ENCODE measurements at regions not wholly inside any gene's neighbourhood (a gene's known extent, or its start where the extent isn't known, plus 50 kb on each side); places are given as distances from the start of the nearest gene placed in this dataset.
"Not testable (repeated sequence)": the region's sequence is repeated elsewhere in the genome, so short reads cannot be mapped to it uniquely, and the experiment has no call there.

DNA sequence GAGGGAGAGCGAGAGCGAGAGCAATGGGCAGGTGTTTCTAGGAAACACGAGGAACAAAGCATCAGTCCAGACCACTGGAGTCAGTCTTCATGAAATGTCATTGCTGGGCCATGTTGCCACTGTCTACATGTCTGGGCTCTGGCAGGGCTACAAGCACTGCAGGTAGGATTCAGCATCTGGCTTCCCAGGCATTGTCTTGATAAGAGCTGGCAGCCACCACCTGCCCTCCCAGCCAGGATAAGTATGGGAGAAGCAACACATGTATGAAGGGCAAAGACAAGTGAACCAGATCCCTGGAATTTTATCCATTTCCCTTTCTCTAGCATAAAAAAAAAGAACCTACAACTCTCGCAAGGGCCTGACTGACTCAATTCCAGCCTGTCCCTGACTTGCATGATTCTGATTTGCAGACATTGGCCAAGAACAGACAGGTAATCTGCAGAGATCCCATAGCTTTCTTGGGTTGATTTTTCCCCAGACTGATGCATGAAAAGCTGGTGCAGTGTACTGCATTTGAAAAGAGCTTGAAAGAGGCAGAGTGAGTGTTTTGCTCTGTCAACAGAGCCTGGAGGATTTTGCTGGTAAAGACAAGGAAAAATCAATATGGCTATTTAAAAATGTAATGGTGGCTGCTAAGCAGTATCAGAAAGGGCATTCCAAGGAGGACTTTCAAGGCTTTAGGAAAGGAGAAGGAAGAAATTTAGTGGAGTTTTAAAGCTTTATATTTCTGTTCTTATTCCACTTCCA is 157.2 kb upstream of the MYRIP start:
- DNase-seq (ENCODE audit: low spot score) (no peak), ATAC-seq (no peak)

DNA sequence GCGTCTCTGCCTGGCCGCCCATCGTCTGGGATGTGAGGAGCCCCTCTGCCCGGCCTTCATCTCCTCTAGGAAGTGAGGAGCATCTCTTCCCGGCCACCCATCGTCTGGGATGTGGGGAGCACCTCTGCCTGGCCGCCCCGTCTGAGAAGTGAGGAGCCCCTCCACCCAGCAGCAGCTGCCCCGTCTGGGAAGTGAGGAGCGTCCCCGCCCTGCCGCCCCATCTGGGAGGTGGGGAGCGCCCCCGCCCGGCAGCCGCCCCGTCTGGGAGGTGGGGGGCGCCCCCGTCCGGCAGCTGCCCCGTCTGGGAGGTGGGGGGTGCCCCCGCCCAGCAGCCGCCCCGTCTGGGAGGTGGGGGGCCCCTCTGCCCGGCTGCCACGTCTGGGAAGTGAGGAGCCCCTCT is 153.7 kb upstream of the MYRIP start:
- not testable (repeated sequence) for ATAC-seq; DNase-seq (ENCODE audit: low spot score)

DNA sequence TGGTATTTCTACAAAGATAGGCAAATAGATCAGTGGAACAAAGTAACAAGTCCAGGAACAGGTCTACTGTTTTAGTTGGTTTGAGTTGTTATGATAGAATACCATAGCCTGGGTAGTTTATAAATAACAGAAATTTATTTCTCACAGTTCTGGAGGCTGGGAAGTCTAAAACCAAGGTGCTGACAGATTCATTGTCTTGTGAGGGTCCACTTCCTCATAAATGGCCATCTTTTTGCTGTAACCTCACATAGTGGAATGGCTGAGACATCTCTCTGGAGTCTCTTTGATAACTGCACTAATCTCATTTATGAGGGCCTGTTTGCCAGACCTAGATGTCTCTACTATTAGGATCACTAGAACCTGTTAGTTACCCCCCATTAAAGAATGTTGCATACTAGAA is 152.3 kb upstream of the MYRIP start:
- ATAC-seq (no peak), DNase-seq (ENCODE audit: low spot score) (no peak)

DNA sequence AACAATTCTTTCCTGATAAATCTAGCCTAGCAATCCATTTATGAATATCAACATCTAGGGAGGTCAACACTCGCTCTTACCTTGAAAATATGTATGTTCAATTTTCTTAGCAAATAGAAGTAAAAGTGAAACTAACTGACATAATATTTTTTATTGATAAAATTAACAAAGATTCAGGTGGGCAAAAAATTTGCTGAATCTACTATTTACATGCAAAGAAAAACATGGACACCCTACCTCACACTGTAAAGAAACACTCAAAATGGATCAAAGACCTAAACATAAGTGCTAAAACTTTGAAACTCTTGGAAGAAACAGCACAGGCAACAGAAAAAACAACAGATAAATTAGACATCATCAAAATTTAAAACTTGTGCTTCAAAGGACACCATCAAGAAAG is 151.6 kb upstream of the MYRIP start:
- DNase-seq (ENCODE audit: low spot score) (no peak), ATAC-seq (no peak)

DNA sequence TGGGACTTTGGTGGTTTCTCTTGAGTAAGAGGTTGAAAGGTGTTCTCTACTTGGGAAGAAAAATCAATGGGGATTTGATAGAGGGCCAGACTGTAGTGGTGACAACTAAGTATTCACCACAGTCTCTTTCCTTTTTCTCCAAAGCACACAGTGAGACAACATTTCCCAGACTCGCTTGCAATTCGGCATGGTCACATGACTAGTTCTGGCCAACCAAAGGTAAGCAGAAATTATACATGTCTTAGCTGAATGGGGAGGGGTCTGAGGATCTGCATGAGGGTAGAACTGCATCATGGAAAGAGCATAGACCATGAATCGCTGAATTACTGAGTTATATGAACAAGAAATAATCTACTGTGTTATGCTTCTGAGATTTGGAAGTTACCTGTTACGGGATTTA is 144.5 kb upstream of the MYRIP start:
- ATAC-seq (no peak), DNase-seq (ENCODE audit: low spot score) (no peak)

DNA sequence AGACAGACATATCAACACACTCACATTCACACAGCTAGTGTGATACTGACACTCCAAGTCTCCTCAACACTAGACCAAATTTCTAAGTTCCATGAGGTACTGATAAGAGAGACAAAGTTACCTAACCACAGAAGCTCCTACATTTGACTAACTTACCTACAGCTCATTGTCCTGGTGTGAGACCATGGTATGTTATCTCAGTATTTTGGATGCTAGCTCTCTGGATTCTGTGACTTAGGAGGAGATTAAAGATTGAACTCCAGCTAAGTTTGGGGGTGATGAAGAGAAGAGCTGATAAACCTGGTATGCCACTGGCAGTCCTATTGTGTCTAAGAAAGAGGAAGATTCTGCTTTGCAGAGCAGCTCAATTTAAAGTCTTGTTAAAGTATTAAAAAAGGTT is 144.0 kb upstream of the MYRIP start:
- DNase-seq (ENCODE audit: low spot score) (no peak), ATAC-seq (no peak)

DNA sequence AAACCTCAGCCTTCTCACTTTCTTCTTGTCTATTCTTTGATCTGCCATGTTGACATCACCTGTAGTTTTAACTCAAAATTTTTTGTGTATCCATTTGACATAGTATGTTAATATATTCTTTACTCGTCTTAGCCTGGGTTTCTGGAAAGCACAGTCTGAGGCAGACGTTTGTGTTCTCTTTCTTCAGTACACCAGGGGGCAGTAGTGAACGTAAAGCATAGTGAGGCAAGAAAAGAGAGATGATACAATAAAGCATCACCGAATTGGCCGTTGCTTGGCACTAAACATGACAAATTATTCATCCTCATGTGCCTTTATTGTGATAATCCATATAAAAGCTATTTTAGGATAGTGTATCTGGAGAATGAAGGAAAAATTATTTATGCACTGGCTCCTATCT is 141.0 kb upstream of the MYRIP start:
- peak; percentile 84 for ATAC-seq
- DNase-seq (ENCODE audit: low spot score), result no peak

DNA sequence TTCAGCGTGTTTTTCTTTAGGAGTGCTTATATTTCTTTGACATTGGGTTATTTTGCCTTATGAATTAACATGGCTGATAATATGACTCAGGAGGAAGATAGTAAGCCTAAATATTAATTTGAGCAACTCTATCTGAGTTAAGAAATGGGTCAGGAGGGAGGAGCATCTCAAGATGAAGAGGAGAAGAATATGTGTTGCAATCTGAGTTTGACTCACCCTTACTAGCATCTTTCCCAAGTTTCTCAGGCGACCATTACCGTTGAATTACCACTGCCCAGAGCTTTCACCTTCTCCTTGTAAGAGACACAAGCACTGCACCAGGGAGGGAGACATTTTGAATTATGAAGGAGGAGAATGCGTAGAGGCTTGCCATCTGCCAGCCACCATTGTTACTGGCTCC is 138.3 kb upstream of the MYRIP start:
- no peak for ATAC-seq
- DNase-seq (ENCODE audit: low spot score), result no peak

DNA sequence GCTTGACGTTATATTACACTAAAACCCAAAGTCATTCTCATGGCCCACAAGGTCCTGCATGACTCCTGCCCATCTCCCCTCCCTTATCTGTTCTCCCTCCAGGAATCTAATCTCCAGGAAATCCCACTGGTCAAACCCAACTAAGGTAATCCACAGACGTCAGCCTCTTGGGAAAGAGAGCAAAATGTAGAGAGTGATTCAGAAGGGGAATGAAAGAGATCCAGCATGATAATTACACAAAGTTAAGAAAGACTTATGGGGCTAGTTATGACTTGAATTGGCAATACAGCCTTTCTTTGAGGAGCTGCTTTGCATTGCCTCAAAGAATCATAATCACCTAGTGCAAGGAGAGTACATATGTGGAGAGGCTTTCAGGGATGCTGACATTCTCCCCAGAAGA is 137.8 kb upstream of the MYRIP start:
- no peak for ATAC-seq
- no peak for DNase-seq (ENCODE audit: low spot score)

DNA sequence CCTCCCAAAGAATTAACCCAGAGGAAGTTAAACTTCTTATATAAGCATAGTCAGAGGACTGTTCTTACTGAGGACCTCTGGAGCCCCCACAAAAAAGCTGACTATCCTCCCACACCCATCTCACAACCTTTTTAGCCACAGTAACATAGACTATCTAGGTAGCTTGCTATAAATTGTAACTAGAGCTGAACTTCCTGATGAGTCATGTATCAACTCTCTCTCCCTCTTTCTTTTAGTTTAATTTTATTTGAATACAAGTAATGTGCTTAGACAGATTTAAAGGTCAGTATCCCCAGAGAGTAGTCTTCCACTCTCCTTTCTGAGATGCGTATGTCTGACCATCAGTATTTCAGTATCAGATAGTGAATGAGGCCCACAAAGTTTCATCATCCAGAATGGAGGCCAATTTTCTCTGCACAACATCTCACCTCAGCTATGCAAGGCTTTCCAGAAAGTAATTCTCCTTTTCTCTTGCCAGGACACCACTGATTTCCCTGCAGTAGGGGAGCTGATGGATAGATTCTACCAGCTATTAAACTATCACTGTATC is 104.0 kb upstream of the MYRIP start:
- DNase-seq (ENCODE audit: low spot score), result no peak
- no peak for ATAC-seq

DNA sequence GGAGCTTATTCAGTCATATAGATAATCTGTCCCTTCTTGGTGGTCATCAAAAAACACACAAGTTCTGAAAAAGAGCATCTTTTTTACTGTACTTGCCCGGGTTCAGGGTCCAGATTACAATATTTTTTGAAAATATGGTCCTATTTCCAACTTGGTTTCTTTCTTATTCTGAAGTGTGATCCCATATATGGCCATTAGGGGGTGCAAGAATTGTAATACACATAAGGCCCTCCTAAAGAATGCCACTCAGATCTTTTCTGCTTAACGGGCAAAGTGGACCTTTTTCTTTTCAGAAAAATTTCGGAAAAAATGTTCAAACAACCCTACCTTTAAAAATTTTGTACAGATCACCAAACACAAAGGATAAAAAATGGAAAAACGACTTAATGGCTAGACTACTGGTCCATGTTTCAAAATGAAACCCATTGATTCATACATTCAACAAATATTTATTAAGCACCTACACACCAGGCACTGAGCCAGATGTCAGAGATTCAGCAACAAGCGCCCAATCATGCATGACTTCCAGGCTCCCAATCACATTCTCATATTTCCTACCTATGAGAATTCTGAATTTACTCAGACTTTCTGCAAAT is 102.0 kb upstream of the MYRIP start:
- ATAC-seq, result peak; percentile 91
- DNase-seq (ENCODE audit: low spot score), result no peak

DNA sequence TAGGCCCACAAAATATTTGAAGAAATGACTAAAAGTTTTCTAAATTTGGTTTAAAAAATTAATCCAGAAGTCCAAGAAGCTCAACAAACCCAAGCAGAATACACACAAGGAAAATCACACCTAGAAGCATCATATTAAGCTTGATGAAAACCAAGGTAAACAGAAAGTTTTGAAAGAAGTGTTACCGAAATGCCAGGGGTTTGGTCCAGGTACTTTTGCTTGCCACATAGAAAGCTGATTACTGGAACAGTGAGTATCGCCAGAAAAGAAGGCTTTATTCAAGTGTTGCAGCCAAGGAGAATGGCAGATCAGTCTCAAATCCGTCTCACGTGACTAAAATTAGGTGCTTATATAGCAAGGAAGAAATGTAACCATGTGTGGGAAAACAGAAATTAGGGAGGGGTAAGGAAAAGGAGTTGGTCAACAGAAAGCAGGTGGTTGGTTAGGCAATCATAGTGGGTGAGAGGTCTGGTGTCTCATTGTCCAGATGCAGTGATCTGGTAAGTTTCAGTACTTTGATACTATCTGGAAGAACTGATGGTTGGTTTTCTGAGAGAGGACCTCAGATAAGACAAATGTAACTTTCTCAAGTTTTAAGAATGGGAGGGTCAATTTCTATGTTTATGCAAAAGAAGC is 96.9 kb upstream of the MYRIP start:
- ATAC-seq (peak; percentile 61), DNase-seq (ENCODE audit: low spot score) (no peak)

DNA sequence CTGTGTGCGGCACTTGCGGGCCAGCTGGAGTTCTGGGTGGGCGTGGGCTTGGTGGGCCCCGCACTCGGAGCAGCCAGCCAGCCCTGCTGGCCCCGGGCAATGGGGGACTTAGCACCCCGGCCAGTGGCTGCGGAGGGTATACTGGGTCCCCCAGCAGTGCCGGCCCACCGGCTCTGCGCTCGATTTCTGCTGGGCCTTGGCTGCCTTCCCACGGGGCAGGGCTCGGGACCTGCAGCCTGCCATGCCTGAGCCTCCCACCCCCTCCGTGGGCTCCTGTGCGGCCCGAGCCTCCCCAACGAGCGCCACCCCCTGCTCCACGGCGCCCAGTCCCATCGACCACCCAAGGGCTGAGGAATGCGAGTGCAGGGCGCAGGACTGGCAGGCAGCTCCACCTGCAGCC is 96.1 kb upstream of the MYRIP start:
- DNase-seq (ENCODE audit: low spot score); ATAC-seq: not testable (repeated sequence)

DNA sequence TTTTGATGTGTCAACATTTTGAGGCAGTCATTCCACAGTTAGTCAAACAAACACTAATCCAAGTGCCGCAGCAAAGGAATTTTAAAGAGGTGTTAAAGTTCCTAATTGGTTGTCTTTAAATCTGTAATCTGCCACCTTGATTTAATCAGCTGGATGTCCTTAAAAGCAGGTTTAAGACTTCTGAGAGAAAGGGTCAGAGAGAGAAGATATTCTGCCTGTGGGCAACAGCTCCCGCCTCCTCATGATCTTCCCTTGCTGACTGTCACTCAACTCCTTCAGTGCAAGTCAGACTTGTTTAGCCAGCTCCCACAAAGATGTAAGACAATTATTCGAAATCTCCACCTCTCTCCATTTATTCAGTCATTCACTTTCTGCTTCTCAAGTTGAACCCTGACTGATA is 92.6 kb upstream of the MYRIP start:
- ATAC-seq (no peak), DNase-seq (ENCODE audit: low spot score) (no peak)

DNA sequence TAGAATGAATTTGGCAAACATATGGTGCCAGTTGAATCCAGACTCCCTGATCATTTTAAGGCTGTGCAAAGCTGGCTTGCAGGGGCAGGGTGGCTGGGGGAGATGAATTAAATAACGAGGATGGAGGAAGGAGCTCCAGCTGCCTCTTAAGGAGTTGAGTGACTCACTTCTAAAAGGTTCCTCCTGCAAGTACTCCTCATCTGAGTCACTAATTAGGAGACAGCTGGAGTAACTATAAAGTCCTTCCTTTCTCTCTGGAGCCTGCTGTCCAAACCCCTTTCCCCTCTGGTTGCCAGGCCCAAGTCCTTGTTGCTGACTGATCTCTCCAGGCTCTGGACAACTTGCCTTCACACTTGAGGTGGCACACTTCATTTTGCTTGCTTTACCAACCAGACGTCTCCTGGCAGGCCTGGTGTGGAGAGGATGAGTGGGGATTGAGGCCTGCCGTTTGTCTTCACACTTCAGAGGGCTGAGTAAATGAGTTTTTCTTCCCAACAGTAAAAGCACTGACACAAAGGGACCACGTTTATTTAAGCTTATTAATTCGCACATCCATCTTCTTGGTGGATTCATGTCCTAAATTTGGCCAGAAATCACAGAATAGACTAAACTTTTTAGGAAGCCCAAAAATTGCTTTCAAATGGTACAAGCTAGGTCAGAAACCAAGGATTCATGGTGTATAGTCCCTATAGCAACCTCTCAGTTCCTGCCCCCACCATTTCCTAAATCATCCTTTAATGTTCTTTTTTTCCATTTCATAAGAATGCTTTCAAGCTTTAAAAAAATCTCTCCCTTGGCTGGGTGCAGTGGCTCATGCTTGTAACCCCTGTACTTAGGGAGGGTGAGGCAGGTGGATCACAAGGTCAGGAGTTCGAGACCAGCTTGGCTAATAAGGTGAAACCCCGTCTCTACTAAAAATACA is 90.5 kb upstream of the MYRIP start:
- no peak for ATAC-seq

DNA sequence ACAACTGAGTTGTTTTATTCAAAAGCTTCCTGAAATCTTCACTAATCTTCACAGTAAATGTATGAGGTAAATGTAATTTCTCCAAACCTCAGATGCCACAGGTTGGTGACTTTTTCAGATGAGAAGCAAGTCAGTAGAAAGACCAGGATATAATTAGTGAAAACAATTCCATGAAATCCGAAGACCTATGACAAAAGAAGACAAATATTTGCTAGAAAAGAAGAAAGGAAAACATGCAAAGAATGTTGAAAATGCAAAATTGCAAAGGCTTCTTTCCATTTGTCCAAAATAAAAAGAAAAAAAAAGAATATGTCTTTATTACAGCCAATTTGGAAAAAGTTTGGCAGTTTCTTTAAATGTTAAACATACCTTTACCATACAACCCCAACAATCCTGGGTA is 88.3 kb upstream of the MYRIP start:
- DNase-seq (ENCODE audit: low spot score) (no peak), ATAC-seq (no peak)

More for the DNA sequence above, 90.5 kb upstream of the MYRIP start:
- no peak for DNase-seq (ENCODE audit: low spot score)

DNA sequence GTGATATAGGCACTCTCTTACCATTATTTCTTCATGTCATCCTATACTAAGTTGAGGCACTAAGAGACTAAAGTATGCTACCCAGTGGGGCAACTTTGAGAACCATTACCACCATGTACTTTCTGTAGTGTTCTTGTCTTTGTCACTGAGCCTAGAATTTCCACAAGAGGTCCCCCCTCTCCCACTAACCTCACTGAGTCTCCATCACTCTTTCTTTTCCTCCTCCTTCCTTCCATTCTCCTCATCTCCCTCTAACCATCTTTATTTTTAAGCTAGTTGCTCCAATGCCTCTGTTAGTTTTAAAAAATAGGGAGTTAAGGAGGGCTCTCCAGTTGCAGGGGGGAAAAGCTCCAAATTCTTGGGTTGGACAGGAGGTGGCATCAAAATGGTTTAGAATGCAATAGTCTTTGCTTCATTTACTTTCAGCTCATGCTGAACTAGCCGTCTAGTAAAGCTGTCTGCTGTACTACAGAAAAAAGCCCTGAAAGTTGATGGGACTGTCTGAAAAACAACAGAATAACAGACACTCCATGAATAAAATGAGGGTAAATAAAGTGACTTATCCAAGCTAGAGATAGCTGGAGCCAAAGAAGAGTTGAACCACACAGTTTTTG is 85.1 kb upstream of the MYRIP start:
- no peak for DNase-seq (ENCODE audit: low spot score)

DNA sequence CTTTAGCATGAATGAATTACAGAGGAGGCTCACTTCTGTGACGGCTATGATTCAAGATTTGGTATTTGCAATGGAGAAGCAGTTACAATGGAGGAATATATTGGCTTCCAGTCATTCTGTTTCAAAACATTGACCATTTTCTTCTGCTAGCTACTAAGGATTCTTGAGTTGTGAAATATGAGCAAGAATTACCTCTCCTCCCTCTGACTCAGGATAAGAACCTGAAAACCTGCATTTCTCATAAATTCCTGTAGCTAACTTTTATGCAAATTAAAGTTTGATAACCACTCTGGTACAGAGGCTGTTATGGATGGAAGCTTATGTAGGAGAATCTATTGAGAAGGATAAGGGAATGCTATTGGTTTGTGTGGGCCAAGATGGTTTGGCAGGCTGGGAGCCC is 84.1 kb upstream of the MYRIP start:
- no peak for ATAC-seq
- DNase-seq (ENCODE audit: low spot score), result no peak

More for the DNA sequence above, 85.1 kb upstream of the MYRIP start:
- peak; percentile 92 for ATAC-seq

DNA sequence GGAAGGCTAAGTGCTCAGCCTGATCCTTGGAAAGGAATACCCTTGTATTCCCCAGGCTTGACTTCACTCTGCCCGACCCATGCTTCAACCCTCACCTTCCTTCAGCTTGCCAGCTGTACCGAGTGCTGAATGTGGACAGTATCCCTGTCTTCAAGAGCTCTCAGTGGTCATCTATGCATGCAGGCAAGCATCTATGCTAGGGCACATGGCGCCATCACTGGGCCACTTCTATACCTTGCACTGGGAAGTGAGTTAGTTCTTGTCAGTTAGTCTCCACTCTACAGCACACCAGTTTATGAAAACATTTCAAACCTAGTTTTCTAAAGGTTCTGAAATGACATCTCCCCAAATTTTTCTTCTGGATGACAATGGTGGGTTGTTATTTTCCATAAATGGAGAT is 82.0 kb upstream of the MYRIP start:
- DNase-seq (ENCODE audit: low spot score) (no peak), ATAC-seq (no peak)

DNA sequence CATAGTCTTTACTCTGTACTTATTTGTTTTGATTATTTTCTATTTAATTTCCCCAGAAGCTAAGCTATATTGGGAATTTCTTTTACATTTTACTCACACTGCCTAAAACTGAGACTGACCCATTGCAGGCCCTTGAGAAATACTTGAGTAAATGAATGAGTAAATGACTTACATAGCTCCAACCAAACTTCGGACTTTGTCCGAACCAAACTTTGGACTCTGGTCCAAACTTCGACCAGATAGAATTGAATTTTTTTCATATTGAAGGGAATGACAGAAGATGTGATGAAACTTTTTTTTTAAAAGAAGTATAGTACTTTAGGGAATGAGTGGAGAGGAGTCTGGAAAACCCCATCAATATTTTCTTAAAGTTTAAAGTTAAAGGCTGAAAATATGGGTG is 75.6 kb upstream of the MYRIP start:
- ATAC-seq (no peak), DNase-seq (ENCODE audit: low spot score) (no peak)

DNA sequence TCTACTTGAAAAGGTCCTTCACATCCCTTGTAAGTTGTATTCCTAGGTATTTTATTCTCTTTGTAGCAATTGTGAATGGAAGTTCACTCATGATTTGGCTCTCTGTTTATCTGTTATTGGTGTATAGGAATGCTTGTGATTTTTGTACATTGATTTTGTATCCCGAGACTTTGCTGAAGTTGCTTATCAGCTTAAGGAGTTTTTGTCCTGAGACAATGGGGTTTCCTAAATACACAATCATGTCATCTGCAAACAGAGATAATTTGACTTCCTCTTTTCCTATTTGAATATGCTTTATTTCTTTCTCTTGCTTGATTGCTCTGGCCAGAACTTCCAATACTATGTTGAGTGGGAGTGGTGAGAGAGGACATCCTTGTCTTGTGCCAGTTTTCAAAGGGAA is 69.8 kb upstream of the MYRIP start:
- not testable (repeated sequence) for ATAC-seq; DNase-seq (ENCODE audit: low spot score)

All from left lobe of liver (tissue), 2 donors.